ENCODE measurements at regions not wholly inside any gene's neighbourhood (a gene's known extent, or its start where the extent isn't known, plus 50 kb on each side); places are given as distances from the start of the nearest gene placed in this dataset.

DNA sequence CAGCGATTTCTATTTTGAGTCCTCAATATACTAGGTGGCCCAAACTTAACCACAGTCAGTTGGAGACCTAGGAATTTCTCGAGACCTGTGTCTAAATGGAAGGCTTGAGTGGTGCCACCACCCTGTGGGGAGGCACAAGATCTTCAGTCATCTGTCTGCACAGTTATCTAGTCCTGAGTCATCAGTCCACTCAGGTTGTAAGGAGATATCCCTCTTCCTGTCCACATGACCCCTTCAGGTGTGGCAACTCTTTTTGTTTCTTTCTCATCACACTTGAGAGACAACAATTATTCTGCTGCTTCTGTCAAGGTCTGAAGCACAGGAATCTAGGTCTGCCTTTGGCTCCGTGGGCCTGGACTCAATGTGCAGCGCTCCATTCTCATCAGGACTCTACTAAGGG is 64.4 kb upstream of the IBSP start:
- TF ChIP-seq, protein P1, sequence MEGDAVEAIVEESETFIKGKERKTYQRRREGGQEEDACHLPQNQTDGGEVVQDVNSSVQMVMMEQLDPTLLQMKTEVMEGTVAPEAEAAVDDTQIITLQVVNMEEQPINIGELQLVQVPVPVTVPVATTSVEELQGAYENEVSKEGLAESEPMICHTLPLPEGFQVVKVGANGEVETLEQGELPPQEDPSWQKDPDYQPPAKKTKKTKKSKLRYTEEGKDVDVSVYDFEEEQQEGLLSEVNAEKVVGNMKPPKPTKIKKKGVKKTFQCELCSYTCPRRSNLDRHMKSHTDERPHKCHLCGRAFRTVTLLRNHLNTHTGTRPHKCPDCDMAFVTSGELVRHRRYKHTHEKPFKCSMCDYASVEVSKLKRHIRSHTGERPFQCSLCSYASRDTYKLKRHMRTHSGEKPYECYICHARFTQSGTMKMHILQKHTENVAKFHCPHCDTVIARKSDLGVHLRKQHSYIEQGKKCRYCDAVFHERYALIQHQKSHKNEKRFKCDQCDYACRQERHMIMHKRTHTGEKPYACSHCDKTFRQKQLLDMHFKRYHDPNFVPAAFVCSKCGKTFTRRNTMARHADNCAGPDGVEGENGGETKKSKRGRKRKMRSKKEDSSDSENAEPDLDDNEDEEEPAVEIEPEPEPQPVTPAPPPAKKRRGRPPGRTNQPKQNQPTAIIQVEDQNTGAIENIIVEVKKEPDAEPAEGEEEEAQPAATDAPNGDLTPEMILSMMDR (conservative IDR thresholded peaks at IDR 0.05; ENCODE audit: low read length), result no peak
- TF ChIP-seq EZH2phosphoT487 (IDR thresholded peaks at IDR 0.05; ENCODE audit: borderline replicate concordance, low read depth, low read length), result no peak

All from OCI-LY7 (cell line).